ENCODE measurements at regions not wholly inside any gene's neighbourhood (a gene's known extent, or its start where the extent isn't known, plus 50 kb on each side); places are given as distances from the start of the nearest gene placed in this dataset.

DNA sequence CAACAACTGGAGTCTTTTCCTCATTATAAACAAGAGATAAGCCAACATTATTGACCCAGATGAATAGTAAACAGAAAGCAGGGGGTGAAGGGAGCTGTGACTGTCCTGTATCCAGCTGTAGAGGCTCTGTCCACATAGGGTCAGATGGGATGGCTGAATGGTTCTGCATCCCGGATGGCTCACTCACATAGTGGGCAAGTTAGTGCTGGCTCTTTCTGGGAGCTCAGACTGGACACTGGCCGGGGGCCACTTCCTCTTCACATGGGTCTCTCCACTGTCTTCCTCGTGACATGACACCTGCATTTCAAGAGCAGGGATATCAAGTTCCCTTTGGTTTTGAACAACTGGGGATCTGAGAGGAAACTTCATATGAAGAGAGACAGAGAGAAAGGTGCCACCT, 969.6 kb upstream of the TMEM132C start:
- no peak for DNase-seq

DNA sequence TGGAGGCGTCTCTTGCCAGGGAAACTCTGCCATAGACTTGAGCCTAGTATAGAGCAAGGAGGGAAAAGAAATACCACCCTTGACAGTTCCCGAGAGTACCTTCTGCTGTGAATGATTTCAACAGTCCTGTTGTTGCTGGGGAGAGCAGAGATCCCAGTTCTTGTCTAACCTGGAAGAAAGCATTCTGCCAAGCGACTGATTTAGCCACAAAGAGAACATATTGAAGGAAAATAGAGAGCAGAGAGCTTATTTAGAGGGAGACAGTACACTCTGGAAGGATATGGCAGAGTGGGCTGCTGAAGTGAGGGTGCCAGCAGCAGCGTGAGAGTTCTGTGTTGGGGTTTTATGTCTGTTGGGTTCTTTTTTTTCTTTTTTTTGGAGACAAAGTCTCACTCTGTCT, 966.9 kb upstream of the TMEM132C start:
- no peak for DNase-seq

DNA sequence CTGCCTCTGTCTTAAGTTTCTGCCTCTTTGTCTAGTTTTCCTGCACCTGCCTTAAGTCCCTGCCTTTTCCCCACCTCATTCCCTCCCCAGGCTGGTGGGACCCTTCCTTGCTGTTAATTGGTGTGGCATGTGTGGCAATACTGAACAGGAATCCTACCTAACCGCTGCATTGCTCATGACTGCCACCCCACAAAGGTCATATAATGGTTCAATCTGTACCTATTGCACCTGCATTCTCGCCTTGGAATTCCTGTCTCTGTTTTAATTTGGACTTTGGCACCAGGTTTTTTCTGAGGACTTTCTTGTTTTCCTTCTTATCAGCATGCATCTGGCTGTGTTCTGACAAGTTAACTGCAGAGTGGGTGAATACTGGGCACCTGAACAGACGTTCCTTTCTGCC, 966.2 kb upstream of the TMEM132C start:
- DNase-seq = no peak

DNA sequence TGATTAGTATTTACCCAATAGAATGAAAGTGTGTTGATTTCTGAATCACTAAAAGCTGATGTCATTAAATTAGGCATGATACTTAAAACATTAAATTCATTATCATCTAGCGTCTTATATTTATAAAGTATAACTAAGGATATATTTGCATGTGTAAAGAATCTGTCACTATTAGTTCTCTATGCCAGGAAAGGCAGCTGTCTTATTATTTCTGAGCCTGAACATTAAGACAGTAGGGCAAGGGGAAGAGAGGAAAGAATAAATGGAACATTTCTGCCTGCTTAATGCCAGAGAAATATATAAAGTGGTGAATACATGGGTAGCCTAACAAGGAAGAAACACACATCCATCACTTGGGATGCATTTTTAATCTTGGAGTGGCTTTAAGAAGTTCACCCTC, 965.1 kb upstream of the TMEM132C start:
- no peak for DNase-seq

DNA sequence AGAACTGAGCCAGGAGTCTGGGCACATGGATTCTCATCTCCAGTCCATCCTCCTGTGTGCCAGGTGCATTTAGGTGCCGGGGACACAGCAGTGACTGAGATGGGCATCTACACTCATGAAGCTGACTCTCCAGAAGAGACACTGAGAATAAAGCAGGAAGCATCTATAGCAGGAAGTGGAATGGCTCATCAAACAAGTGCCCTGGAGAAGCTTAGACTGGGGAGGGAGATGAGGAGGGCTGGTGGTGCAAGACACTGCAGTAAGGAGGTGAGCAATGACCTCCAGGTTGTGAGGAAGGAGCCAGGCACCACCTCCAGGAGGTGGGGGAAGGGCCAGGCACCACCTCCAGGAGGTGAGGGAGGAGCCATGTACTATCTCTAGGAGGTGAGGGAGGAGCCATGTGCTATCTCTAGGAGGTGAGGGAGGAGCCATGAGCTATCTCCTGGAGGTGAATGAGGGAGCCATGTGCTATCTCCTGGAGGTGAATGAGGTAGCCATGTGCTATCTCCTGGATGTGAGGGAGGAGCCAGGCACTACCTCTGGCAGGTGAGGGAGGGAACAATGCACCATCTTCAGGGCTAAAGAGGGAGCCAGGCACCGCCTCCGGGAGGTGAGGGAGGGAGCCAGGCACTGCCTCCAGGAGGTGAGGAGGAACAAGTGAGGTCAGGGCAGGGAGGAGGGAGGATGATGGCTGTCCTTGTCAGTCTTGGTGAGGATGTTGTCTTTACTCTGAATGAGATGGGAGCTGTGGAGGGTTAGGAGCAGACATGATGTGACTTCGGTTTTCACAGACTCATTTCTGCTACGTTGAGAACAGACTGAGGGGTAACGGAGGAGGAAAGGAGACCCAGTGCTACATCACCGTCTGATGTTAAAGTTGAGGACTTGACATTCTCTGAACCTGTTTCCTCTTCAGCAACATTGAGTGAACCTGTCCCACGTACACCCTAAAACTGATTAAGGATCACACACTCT, 961.9 kb upstream of the TMEM132C start:
- no peak for DNase-seq

DNA sequence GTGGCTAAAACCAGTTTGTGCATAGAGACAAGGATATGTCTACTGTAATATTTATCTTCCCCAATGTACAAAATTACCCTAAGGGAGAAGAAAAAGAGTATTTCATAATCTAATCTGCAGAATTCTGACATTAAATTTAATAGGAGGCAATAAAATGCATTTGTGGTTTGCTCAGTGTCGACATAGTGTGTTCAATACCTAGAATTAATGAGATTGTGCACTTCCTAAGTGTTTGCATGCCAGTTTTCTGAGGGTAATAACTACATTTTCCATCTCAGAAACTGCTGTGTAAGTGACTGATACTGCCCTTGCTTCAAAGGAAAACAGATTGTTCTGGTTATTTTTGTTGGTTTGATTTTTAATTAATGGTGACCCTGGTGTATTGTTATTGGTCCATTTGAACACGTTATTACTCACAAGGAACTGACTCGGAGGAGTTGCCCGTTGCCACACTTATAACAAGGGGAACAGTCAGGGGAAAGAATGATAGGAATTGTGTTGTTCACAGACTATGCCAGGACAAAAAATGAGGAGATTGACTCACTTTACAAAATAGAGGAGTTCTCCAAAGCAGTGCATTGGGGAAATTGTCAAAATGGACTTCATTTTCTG, 960.3 kb upstream of the TMEM132C start:
- DNase-seq = no peak

DNA sequence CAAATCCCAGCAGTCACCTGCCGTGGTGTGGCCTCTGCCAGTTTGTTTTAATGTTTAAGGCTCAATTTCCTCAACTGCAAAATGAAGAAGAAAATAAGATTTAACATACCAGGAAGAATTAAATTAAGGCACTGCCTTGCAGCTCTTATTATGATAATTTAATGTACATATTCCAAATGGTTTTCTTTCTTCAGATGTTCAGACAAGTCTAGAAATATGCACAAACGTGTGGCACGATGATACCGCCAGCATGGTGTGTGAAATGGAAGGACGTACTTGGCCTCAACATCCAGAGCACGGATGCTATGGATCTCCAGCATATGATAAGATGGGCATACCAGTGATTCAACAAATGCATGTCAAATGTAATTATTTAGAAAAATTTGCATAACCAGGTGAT, 959.4 kb upstream of the TMEM132C start:
- no peak for DNase-seq

DNA sequence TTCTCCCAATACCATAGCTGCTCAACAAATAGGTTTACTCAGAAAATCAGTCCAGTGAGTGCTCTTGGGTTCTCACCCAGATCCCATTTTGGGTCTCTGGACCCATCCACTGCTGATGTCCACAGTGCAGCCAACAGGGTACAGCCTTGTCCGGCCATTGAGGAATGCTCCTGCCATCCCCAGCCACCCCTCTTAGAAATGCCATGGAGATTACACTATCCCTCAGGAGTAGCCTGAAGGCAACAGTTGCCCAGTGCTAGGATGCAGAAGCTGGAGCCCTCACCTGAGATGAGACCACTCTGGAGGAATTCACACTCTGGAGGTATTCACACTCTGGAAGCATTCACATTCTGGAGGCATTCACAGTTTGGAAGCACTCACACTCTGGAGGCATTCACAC, 958.8 kb upstream of the TMEM132C start:
- no peak for DNase-seq

DNA sequence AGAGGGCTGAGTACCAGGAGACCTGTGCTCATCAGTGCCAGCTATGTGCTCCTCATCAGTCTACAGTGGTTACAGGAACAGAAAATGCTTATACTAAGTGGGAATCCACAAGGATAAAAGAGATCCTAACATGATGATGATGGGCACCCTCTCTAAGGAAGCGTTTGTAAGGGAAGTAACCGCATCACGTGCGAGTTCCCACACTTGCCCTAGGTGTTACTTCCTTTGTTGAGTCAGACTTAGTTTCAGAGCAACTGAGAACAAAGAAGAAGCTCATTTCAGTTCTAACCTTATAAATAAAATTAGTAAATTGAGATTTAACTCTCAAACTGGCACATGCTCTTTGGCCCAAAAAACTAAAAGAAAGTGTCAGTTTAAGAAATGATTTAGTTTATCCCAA, 956.4 kb upstream of the TMEM132C start:
- no peak for DNase-seq

DNA sequence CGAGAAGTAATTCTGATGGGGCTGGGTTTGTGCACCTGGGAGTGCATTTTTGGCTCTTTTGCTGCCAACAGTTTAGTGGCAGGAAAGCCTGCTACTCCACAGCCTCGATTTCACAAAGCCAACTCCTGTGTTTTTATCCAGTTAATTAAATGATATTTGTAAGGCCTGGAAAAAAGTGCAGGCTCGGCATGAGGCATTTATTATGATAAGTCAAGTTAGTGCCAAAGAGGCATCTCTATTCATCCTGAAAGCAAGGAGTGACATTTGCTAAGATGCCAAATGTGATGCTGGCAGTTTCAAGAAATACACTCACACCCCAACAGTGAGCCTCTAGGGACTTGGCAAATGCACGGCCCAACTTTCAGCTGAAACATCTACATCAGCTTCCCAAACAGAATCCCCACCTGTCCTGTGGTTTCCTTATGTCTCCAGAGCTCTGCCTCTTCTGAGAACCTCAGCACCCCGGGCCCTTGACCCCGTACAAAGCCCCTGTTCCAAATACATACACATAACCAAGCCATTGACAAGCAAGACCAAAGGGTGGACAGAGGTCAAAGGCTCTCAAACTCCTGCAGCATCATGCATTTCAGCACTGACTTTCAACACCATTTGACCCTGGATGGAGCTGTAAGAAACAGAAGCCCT, 955.1 kb upstream of the TMEM132C start:
- no peak for DNase-seq

DNA sequence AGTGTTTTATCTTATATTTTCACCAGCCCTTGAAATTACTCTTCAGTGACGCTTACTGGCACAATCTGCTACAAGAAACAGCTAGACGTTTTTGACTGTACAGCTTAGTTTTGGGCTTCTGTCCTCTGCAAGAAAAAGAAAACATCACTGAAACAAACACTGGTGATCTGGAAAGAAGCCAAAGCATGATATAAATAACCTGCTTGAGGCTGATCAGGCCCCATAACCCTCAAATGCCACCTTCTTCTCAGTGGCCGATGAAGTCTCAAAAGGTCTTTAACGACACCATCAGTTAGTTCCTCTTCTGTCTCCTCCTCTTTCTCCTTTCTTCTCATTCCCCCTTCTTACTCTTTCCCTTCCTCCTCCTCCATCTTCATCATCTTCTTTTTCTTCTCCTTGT, 942.3 kb upstream of the TMEM132C start:
- no peak for DNase-seq

DNA sequence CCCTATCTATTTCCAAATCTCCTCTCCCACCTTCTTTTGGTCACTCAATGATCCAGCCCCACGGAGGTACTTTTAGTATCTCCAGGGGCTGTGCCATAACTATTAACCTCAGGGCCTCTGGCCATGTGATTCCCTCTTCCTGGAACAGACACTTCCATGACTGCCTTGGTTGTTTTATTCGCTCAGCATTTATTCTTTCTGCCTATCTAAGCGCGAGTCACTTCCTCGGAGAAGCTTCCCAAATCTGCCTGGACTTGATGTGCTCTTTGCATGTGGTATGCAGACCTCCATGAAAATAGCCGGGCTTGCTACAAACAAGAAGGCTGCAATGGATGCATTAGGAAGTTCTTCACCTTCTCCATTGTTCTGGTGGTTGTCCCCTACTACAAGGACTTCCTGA, 939.0 kb upstream of the TMEM132C start:
- DNase-seq = no peak

DNA sequence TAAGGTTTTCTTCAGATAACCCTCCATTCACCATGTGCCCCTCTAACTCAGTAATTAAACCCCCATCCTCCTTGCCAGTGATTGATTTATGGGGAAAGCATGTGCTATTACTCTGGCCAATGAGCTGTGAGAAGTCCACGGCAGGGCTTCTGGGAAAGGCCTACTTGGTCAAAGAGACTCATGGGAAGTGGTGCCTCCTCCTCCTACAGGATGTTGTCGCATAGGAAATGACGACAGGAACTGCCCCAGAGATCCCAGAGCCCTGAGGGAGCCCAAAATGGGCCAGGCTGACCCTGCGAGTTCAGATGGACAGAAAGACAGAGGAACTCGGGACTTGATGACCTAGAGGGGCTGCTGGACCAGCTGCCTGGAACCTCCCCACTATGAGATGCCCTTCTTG, 938.1 kb upstream of the TMEM132C start:
- no peak for DNase-seq

DNA sequence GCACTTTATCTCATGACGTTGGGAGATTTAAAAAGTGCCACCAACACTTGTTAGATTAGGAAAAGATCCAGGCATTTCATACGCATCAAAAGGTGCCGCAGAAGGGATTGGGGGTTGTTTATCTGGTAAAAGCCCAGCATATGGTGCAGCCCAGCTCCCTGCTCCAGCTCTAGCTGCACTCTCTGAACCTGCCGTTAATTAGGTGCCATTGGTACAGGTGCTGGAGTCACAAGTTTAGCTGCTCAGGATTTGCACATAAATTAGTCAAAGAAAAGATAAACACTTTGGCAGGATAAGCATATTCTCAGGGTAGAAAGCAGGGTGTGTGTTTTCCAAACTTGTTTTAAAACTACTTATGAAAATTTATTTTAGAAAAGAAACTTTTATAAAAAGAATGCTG, 932.6 kb upstream of the TMEM132C start:
- no peak for DNase-seq

DNA sequence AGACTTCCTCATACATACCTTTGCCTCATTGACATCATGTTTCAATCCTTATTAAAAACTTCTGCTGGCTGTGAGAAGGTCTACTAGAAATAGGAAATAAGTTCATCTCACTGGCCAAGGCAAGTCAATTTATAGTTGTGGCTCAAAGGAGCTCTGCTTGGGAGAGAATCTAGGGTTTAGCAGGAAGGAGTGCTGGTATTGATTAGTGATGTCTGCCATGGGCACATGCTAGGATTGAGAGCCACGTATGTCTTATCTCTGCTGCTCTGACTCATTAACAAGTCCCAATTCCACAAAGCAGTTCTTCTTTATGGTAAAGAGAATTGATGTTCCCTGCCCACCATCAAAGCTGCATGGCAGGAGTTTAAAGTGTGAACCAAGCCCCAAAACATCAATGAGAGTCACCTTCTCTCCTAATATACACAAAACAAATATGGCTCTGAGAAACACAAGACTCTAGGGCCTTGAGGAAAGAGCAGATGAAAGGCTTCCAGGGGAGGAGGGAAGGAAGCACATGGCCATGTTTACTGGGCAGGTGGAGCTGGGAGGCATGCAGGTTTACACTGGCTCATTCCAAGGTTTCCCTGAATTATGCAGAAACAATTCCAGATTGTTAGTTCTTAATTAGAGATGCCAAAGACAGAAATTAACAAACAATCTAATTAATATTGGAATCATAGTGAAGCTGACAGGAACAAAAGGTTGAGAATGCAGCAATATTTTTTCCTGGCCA, 931.9 kb upstream of the TMEM132C start:
- no peak for DNase-seq

DNA sequence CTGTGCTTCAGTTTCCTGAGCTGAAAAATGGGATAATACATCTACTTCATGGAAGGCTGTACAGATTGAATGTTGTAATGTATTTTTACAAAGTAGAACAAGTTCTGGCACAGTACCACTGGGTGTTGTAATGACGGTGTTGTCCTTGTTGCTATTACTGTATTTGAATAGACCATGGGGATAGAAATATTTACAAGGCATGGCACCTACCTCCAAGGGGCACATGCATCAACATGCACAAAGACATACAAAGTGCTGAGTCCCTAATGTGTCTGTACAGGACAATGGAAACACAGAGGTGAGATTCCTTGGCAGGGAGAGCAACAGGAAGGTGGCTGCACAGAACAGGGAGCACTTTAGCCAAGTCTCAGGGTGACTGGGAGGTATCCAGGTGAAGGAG, 930.6 kb upstream of the TMEM132C start:
- DNase-seq = no peak

DNA sequence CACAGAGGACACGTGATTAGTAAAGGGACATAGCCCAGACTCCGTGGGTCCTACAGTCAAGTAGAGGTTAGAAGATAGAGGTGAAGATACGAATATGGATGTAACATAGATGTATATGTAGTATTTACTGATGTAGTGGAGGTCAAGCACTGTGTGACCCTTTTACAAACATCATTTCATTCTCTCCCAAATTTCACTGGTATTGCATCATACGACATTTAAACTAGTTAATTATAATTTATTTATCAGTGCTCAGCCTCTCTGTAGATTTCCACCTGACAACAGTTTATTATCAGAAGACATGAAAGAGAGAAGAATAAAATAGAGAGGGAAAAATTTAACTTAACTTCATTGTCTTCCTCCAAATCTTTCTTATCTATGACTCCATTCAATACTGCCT, 927.9 kb upstream of the TMEM132C start:
- no peak for DNase-seq

DNA sequence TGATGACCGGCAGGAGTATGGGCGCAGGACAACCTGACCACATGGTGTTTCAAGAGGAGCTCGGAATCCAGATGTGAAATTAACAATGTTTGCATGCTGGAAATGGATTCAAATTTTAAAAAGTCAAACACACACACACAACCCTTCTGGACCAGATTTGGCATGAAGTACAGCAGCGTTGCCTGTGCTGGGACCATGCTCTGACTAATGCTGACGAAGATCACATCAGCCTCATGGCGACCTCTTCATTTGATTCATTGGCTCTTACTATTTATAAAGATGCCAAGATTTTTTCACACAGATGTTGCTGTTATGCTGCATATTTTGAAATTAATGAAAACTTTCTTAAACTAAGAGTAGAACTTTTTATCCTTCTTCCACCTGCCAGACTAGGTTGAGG, 926.6 kb upstream of the TMEM132C start:
- DNase-seq = no peak

DNA sequence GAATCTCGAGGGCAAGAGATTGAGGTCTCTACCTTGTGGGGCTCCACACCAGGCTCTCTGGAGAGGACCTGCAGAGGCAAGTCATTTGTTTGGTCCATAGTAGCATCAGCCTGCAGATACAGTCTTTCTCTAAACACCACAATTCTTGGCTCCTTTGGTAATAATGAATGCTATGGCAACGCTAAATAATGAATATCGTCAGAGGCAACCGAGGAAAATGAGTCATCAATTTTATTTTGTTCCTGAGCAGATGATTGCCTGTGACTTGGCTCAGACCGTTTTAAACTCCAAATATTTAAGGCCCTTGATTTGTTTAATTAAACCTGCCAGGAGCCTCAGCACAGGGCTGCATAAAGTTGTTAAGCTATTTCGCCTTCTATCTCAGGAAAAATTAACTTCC, 924.1 kb upstream of the TMEM132C start:
- DNase-seq = no peak

DNA sequence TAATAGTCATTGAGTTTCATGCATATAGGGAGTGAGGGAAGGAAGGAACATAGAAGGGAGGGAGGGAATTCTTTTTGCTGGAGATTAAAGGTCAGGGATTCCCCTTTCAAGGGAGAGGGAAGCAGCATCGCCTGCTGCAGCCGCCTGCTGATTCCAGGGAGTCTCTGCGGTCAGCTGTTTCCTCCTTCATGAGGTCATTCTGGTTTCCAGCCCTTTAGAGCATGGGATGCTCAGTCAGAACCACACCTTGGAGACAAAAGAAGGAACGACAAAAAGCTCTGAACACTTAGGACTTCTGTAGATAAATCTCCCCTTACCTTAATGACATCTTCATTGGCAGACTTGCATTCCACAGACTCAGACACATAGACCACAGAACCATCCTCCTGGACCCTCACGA, 923.0 kb upstream of the TMEM132C start:
- no peak for DNase-seq

DNA sequence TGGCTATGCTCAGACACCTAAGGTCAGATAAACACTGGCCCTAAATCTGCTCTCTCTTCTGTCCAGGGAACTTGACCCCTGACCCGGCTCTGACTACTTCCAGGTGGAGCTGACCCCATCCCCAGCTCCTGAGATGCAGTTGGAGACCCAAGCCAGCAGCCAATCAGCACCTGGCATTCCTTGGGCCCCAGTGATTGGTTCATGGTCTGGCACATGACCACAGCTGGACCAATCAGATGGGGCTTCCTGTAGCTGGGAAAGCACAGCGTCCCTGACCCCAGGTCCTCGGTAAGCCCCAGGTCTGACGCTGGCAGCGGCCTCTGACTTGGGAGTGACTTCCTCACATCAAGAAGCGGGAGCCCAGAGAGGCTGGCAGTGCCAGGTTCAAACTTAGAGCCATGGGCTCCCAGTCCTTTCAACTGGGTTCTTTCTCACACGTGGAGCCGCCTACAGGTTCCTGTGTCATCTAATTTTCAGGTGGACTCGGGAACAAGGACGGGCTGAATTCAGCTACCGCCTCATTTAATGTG, 915.4 kb upstream of the TMEM132C start:
- no peak for DNase-seq

DNA sequence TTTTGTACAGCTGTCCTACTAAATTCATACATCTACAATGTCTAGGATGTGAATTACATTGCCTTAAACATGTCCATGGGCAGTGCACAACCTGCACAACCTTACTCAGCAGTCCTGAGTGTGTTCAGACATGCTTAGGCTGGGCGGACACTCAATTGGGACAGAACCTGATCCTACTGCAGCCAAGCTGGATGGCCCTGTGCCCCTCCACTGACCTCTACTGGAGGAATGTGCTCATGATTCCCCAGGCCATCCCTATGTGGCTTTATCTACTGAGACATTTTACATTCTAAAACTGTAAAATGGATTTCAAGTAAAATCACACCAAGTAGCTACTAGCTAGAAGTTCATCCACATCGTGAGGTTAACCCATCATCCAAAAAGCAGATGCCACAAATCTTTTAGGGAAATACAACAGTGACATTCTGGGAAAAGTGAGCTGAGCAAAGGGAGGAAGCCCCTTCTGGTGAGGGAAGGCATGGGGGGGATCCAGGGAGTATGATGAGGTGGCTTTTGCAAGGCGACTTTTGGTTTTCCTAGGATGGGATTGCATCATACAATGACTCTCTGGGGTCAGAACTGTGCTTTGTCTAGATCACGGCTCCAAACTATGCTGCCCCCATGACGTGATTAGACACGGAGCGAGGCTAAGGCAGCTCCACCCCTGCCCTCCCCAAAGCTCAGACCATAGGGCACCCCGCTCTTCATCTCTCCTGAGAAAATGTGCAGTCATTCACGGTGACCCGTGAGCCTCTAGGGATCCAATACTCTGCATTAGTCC, 911.7 kb upstream of the TMEM132C start:
- no peak for DNase-seq

Measured in NCI-H2107 (cell line).